OCI-LY7 (cell line): ENCODE measurements at regions not wholly inside any gene's neighbourhood (a gene's known extent, or its start where the extent isn't known, plus 50 kb on each side); places are given as distances from the start of the nearest gene placed in this dataset.

Source experiments
- EZH2phosphoT487 ChIP-seq: fragments of 200-600 bp; sonication (generic); IDR thresholded peaks from 2 replicates; pipeline ENCODE4 v1.6.1; 2018; ENCODE audit warnings: low read depth, borderline replicate concordance, mild to moderate bottlenecking, mixed run types, antibody characterized with exemption, low read length, moderate library complexity, mixed read lengths
- TF ChIP-seq, protein P1 (sequence below): fragments of 200-600 bp; sonication (generic); conservative IDR thresholded peaks from 2 replicates; pipeline ENCODE4 v1.5.1; 2014; ENCODE audit warnings: mild to moderate bottlenecking, antibody characterized with exemption, low read length, moderate library complexity, mixed read lengths

DNA sequence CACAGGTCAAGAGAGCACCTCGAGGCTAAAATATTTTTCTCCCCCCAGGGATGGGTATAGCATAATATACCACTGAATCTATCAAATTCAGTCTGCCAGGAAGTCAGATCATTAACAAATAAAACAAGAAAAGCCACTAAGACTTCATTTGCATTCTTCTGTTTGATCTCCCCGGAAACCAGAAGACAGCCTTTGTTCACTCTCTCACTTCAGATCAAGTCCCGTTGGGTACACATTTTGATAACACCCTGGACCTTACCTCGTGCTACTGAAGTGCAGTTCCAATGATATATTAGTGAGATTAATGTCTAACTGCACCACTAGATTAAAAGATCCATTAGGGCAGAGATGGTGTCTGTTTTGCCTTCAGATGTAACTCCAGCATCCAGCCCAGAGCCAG lies 157.7 kb upstream of the B3GAT2 start:
- TF ChIP-seq, protein P1, sequence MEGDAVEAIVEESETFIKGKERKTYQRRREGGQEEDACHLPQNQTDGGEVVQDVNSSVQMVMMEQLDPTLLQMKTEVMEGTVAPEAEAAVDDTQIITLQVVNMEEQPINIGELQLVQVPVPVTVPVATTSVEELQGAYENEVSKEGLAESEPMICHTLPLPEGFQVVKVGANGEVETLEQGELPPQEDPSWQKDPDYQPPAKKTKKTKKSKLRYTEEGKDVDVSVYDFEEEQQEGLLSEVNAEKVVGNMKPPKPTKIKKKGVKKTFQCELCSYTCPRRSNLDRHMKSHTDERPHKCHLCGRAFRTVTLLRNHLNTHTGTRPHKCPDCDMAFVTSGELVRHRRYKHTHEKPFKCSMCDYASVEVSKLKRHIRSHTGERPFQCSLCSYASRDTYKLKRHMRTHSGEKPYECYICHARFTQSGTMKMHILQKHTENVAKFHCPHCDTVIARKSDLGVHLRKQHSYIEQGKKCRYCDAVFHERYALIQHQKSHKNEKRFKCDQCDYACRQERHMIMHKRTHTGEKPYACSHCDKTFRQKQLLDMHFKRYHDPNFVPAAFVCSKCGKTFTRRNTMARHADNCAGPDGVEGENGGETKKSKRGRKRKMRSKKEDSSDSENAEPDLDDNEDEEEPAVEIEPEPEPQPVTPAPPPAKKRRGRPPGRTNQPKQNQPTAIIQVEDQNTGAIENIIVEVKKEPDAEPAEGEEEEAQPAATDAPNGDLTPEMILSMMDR, result no peak
- TF ChIP-seq EZH2phosphoT487, result no peak
